ENCODE measurements at regions not wholly inside any gene's neighbourhood (a gene's known extent, or its start where the extent isn't known, plus 50 kb on each side); places are given as distances from the start of the nearest gene placed in this dataset.

DNA sequence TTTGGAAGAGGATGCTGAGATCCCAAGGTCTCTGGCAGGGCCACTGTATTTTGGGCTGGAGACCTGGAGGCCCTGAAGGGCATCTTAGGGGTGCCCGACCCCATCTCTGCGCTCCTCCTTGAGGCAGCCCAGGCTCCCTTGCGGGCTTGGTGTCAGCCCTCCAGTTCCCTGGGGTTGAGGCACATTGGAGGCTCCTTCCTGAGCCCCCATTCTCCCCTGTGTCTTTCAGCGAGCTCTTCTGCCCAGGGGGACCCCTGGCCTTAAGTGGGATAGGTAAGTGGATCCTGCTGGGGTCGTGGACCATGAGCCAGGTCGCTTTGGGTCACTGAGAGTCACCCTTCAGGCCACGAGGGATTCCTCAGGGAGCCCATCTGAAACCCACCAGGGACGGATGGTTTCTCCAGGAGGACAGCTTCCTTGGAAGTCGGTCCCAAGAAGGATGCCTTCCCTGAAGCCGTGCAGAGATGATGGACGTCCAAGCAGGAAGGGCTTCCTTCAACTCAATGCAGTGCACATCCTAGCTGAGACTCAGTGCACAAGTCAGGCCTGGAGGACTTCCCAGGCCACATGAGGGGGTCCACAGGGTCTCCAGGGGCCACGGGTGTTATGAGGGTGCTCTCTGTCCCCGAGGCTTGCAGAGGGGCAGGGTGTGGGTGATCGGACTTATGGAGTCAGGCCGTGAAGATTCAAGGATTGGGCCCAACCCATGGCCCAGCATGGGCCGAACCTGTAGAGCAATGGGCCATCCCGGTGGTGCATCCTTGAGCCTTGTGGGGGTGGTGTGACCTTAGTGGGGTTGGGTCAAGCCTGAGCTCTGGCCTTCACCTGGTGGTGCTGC lies 224.3 kb downstream of the SNRPN start:
- ChIA-PET CTCF (no interaction called here), POLR2A (no interaction called here)
- no peak for DNase-seq (ENCODE audit: extremely low spot score)
- TF ChIP-seq PKNOX1 (IDR thresholded peaks at IDR 0.05) = no peak
- no peak for TF ChIP-seq FOXK2 (IDR thresholded peaks at IDR 0.05)
- no peak for TF ChIP-seq ZNF384 (IDR thresholded peaks at IDR 0.05)
- no peak for TF ChIP-seq FOXM1 (IDR thresholded peaks at IDR 0.05; ENCODE audit: borderline replicate concordance)
- TF ChIP-seq ARNT (IDR thresholded peaks at IDR 0.05) = no peak
- TF ChIP-seq ELF4 (IDR thresholded peaks at IDR 0.05) = no peak
- no peak for TF ChIP-seq SUZ12 (IDR thresholded peaks at IDR 0.05)
- TF ChIP-seq CTBP1 (IDR thresholded peaks at IDR 0.05; ENCODE audit: borderline replicate concordance) = no peak
- TF ChIP-seq HDGF (IDR thresholded peaks at IDR 0.05; ENCODE audit: borderline replicate concordance) = no peak

GRCh38 chr15:25179673-25180511 lies 225.1 kb downstream of the SNRPN start:
- DNase-seq (ENCODE audit: extremely low spot score) = no peak
- CTCF ChIA-PET = no interaction called here
- POLR2A ChIA-PET = no interaction called here
- no peak for TF ChIP-seq FOXA1 (IDR thresholded peaks at IDR 0.05)

DNA sequence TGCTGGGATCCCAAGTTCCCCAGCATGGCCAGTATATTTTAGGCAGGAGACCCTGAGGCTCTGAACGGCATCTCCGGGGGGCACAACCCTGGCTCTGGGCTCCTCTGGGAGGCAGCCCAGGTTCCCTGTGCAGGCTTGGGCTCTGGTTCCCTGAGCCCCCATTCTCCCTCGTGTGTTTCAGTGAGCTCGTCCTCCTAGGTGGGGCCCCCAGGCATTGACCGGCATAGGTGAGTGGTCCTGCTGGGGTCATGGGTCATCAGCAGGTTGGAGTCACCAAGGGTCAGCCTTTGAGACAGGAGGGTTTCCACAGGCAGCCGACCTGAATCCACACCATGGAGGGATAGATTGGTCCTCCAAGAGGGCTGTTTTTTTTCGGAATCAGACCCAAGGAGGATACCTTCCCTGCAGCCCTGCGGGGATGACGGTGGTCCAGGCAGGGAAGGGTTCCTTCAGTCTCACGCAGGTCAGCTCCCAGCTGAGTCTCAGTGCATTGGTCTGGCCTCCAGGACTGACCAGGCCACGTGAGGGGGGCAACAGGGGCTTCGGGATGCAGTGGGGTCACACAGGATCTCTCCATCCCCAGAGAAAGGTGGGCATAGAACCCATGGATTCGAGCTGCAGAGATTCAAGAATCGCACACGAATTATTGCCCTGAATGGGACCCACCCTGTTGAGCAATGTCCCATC lies 226.0 kb downstream of the SNRPN start:
- ChIA-PET CTCF (no interaction called here), POLR2A (no interaction called here)
- no peak for TF ChIP-seq LEF1 (IDR thresholded peaks at IDR 0.05; ENCODE audit: borderline replicate concordance)
- no peak for TF ChIP-seq L3MBTL2 (conservative IDR thresholded peaks at IDR 0.05)
- no peak for TF ChIP-seq SUZ12 (IDR thresholded peaks at IDR 0.05)
- no peak for TF ChIP-seq TARDBP (IDR thresholded peaks at IDR 0.05)
- no peak for TF ChIP-seq FOXM1 (IDR thresholded peaks at IDR 0.05; ENCODE audit: borderline replicate concordance)
- no peak for TF ChIP-seq FOXK2 (IDR thresholded peaks at IDR 0.05)
- no peak for TF ChIP-seq FOXA1 (IDR thresholded peaks at IDR 0.05)
- no peak for TF ChIP-seq NFRKB (IDR thresholded peaks at IDR 0.05)
- no peak for TF ChIP-seq ARNT (IDR thresholded peaks at IDR 0.05)
- no peak for TF ChIP-seq HDGF (IDR thresholded peaks at IDR 0.05; ENCODE audit: borderline replicate concordance)
- TF ChIP-seq PKNOX1 (IDR thresholded peaks at IDR 0.05) = no peak
- no peak for TF ChIP-seq ZNF384 (IDR thresholded peaks at IDR 0.05)
- TF ChIP-seq BHLHE40 (IDR thresholded peaks at IDR 0.05; ENCODE audit: borderline replicate concordance) = no peak
- TF ChIP-seq CTBP1 (IDR thresholded peaks at IDR 0.05; ENCODE audit: borderline replicate concordance) = no peak
- no peak for TF ChIP-seq ELF4 (IDR thresholded peaks at IDR 0.05)
- no peak for TF ChIP-seq SP1 (IDR thresholded peaks at IDR 0.05)
- DNase-seq (ENCODE audit: extremely low spot score) = no peak

DNA sequence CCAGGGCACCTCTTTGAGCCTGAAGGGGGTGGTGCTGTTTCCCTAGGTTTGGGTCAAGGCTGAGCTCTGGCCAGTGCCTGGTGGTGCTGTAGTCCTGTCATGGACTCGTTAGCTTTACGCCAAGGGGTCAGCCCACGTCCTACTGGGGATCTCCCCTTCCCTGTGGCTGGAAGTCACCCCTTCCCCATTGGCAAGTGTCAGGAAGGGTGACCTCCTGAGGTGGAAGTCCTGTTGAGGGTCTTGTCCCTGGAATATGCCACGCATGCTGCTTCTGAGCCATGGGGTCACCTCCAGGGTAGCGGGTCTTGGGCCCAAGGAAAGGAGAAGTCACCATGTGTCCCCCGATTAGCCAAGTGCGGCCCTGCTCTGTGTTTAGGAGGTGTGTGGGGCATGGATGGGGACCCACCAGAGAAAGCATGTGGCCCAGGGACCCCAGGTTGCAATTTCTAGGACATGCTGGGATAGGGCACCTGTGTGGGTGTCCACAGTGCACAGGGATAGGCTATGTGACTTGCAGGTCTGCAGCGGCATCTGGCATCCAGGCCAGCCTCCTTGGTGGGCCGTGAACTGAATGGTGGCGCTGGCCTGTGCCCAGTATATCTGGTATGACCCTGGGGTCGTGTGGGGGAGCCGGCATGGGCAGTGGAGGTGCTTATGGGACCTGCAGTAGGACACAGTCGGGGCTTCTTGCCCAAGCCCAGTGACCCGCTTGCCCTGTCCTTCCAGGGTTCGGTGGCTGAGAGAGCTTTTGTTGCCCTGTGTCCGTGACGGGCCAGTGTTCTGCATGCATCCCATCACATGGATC lies 226.7 kb downstream of the SNRPN start:
- CTCF ChIA-PET = no interaction called here
- DNase-seq (ENCODE audit: extremely low spot score) = no peak
- no peak for TF ChIP-seq ELF4 (IDR thresholded peaks at IDR 0.05)
- TF ChIP-seq FOXM1 (IDR thresholded peaks at IDR 0.05; ENCODE audit: borderline replicate concordance) = no peak
- TF ChIP-seq BHLHE40 (IDR thresholded peaks at IDR 0.05; ENCODE audit: borderline replicate concordance) = no peak
- no peak for TF ChIP-seq SUZ12 (IDR thresholded peaks at IDR 0.05)
- no peak for TF ChIP-seq L3MBTL2 (conservative IDR thresholded peaks at IDR 0.05)
- TF ChIP-seq FOXA1 (IDR thresholded peaks at IDR 0.05) = no peak
- no peak for TF ChIP-seq SP1 (IDR thresholded peaks at IDR 0.05)
- TF ChIP-seq ARNT (IDR thresholded peaks at IDR 0.05) = no peak
- no peak for TF ChIP-seq CTBP1 (IDR thresholded peaks at IDR 0.05; ENCODE audit: borderline replicate concordance)
- TF ChIP-seq HDGF (IDR thresholded peaks at IDR 0.05; ENCODE audit: borderline replicate concordance) = no peak
- no peak for TF ChIP-seq LEF1 (IDR thresholded peaks at IDR 0.05; ENCODE audit: borderline replicate concordance)
- no peak for TF ChIP-seq TARDBP (IDR thresholded peaks at IDR 0.05)
- no peak for TF ChIP-seq FOXK2 (IDR thresholded peaks at IDR 0.05)
- no peak for TF ChIP-seq ZNF384 (IDR thresholded peaks at IDR 0.05)
- no peak for TF ChIP-seq PKNOX1 (IDR thresholded peaks at IDR 0.05)
- no peak for TF ChIP-seq NFRKB (IDR thresholded peaks at IDR 0.05)
- POLR2A ChIA-PET = no interaction called here

DNA sequence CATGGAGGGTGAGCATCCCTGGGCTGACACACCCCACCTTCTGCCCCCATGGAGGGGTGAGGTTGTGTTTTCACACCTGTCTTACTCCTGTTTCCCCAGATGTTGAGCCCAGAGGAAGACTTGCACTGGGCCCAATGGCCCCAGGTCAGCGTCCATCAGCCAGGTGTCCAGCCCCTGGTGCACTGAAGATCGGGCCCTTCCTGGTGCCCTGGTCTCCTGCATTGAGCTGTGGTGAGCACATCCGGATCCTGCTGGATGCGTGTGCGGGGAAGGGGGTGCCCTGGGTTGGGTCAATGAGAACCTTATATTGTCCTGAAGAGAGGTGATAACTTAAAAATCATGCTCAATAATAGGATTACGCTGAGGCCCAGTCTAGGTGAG lies 227.3 kb downstream of the SNRPN start:
- no peak for TF ChIP-seq TARDBP (IDR thresholded peaks at IDR 0.05)
- no peak for TF ChIP-seq FOXM1 (IDR thresholded peaks at IDR 0.05; ENCODE audit: borderline replicate concordance)
- no peak for TF ChIP-seq ARNT (IDR thresholded peaks at IDR 0.05)
- TF ChIP-seq BHLHE40 (IDR thresholded peaks at IDR 0.05; ENCODE audit: borderline replicate concordance) = no peak
- TF ChIP-seq CTBP1 (IDR thresholded peaks at IDR 0.05; ENCODE audit: borderline replicate concordance) = no peak
- TF ChIP-seq FOXK2 (IDR thresholded peaks at IDR 0.05) = no peak
- TF ChIP-seq NFRKB (IDR thresholded peaks at IDR 0.05) = no peak
- no peak for TF ChIP-seq SP1 (IDR thresholded peaks at IDR 0.05)
- TF ChIP-seq HDGF (IDR thresholded peaks at IDR 0.05; ENCODE audit: borderline replicate concordance) = no peak
- TF ChIP-seq L3MBTL2 (conservative IDR thresholded peaks at IDR 0.05) = no peak
- no peak for TF ChIP-seq SUZ12 (IDR thresholded peaks at IDR 0.05)
- no peak for TF ChIP-seq LEF1 (IDR thresholded peaks at IDR 0.05; ENCODE audit: borderline replicate concordance)
- no peak for TF ChIP-seq FOXA1 (IDR thresholded peaks at IDR 0.05)
- no peak for TF ChIP-seq ELF4 (IDR thresholded peaks at IDR 0.05)
- no peak for TF ChIP-seq PKNOX1 (IDR thresholded peaks at IDR 0.05)
- no peak for TF ChIP-seq ZNF384 (IDR thresholded peaks at IDR 0.05)
- ChIA-PET CTCF (no interaction called here), POLR2A (no interaction called here)
- DNase-seq (ENCODE audit: extremely low spot score) = no peak
